AG04449 (cell line): ENCODE measurements at regions not wholly inside any gene's neighbourhood (a gene's known extent, or its start where the extent isn't known, plus 50 kb on each side); places are given as distances from the start of the nearest gene placed in this dataset.

Experiments
- CTCF ChIA-PET: fragments of 350-600 bp; formaldehyde crosslinking; extraction: SDS; loops from one replicate; lab custom pipeline; 2021; ENCODE audit warnings: antibody characterized with exemption; lab: Yijun Ruan, JAX
- POLR2A ChIA-PET: fragments of 400-600, 350-600 bp; formaldehyde crosslinking; extraction: SDS; loops from one replicate; lab custom pipeline; 2020; ENCODE audit warnings: antibody characterized with exemption, inconsistent platforms; lab: Yijun Ruan, JAX
- DNase-seq: peaks from one replicate; pipeline ENCODE4 v3.0.0-alpha.2; 2010; ENCODE audit warnings: low read depth, low spot score
- H3K4me3 ChIP-seq: 2 replicates; pipeline ENCODE4 v1.5.1; 2011; ENCODE audit warnings: low read depth, mild to moderate bottlenecking, control low read depth, low read length
- TF ChIP-seq, protein P1 (sequence below): IDR thresholded peaks from one replicate; pipeline ENCODE4 v1.5.1; 2011; ENCODE audit warnings: mild to moderate bottlenecking, moderate library complexity, low read length, control low read depth, inconsistent platforms; ENCODE audit not compliant: insufficient read depth; ENCODE audit errors: missing control alignments

DNA sequence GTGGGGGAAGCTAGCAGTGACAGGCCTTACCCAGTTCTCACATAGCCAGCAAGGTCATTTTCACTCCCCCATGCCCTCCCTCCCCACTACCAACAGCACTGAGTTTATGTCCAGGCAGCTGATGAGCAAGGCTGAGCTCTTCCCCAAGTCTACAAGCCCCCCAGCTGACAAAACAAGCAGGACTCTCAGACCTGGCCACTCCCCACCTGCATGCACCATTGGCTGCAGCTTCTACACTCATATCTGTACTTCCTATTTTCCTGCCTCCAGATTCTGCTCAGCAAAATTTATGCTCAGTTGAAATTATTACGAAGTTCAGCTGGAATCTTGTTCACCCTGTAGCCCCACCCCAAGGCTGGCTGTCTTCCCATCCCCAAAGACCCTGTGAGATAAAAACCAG is 339.3 kb downstream of the ARL6IP6 start:
- TF ChIP-seq, protein P1, sequence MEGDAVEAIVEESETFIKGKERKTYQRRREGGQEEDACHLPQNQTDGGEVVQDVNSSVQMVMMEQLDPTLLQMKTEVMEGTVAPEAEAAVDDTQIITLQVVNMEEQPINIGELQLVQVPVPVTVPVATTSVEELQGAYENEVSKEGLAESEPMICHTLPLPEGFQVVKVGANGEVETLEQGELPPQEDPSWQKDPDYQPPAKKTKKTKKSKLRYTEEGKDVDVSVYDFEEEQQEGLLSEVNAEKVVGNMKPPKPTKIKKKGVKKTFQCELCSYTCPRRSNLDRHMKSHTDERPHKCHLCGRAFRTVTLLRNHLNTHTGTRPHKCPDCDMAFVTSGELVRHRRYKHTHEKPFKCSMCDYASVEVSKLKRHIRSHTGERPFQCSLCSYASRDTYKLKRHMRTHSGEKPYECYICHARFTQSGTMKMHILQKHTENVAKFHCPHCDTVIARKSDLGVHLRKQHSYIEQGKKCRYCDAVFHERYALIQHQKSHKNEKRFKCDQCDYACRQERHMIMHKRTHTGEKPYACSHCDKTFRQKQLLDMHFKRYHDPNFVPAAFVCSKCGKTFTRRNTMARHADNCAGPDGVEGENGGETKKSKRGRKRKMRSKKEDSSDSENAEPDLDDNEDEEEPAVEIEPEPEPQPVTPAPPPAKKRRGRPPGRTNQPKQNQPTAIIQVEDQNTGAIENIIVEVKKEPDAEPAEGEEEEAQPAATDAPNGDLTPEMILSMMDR = no peak
- ChIA-PET CTCF (no interaction called here), POLR2A (no interaction called here)
- no peak overlapping the region for H3K4me3 ChIP-seq
- no peak for DNase-seq

DNA sequence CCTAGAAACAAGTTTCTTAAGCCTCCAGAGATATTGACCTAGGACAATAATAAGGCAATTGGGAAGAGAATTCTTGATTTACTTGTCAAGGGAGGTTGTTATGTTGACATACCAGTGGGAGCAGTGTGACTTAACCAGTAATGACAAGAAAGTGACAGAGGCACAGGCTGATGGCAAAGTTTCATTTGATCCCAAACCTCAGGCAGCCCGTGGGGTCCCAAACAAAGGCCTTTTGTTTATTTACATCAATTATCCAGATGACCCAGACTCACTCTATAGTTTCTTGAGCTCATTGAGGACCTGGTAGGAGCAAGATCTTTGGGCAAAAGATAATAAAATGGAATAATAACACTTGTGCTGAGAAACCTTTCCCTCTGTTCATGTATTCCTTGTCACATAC is 336.8 kb downstream of the ARL6IP6 start:
- H3K4me3 ChIP-seq = no peak overlapping the region
- CTCF ChIA-PET = no interaction called here
- no peak for DNase-seq
- POLR2A ChIA-PET = no interaction called here
- TF ChIP-seq, protein P1 = no peak

DNA sequence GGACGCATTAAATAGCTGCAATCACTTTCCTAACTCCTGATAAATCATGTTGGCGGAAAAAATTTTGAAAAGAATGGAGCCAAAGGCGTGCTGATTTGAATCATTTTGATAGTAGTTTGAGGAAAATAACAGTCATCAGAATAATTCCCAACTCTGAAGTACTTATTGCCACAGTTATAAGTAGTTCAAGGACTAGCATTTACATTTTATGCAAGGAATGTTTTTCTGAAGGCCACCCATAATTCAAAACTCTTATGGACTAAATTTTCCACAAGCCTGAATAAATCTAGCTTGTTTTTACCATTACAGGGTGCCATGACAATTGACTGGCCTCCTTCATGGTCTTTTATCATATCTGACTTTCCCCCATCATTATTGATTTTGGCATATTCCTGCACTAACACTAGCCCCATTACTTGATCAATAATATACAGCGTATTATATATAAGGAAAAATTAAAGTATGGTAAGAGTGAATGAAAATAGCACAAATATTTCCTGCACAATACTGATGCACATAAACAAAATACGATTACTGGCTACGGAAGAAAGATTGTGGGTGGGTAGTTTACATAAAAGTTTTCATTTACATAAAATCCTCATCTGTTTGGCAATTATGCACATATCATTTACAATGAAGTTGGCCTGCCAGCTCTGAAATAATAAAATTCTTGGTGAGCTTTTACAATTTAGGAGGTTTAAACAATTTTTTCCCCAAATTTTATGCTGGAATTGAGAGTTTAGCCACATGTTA is 334.6 kb downstream of the ARL6IP6 start:
- DNase-seq = no peak
- TF ChIP-seq, protein P1 = no peak
- H3K4me3 ChIP-seq = no peak overlapping the region
- CTCF ChIA-PET = no interaction called here
- POLR2A ChIA-PET = no interaction called here

DNA sequence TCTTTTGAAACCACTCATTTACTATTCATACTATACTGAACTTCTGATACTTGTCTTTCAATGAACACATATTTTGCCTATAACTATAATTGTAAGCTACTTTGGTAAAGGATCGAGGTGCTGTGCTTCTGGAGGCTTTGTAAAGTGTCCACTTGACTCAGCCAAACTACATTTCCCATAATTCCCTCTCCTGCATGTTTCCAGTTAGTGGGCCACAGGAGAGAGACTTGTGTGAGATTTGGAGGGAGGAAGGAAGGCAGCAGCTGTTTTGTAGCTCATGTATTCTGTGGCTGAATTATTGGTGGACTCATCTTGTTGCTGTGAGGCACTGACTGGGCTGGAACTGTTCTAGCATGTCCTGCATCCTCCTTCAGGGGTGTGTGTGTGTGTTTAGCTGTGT is 328.8 kb downstream of the ARL6IP6 start:
- TF ChIP-seq, protein P1 = no peak
- DNase-seq = no peak
- no peak overlapping the region for H3K4me3 ChIP-seq
- POLR2A ChIA-PET = no interaction called here
- CTCF ChIA-PET = no interaction called here

DNA sequence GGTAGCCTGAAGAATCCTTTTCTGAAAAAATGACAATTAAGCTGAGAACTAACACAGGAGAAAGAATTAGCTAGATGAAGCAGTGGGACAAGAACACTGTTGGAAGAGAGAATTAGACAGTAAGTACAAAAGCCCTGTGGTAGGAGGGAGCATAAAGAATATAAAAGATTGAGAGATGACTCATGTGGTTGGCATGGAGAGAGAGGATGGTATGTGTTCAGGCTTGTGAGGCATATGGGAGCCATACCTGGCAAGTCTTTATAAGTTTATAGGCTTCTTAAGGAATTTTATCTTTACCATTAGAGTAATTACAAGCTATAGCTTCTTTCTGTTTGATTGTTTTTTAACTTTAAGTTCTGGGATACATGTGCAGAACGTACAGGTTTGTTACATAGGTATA is 325.0 kb downstream of the ARL6IP6 start:
- no peak overlapping the region for H3K4me3 ChIP-seq
- ChIA-PET CTCF (no interaction called here), POLR2A (no interaction called here)
- DNase-seq = no peak
- TF ChIP-seq, protein P1 = no peak

DNA sequence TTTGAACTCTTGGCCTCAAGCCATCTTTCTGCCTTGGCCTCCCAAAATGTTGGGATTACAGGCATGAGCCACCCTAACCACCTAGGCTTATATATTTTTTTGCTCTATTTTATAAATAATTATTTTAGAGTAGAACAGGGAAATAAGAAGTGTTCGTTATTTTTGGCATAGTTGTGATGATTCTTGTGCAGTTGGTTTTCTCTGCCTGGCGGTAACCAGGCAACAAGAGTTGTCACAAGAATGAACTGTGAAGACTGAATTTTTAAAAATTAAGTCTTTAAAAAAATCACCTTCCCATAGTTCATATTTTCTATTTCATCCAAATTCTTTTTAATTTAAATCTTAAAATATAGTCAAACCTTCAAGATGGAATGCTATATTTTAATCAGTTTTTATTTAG is 310.2 kb downstream of the ARL6IP6 start:
- CTCF ChIA-PET = interaction anchor here (0.9 kb wide), 1 partner anchor 285 kb away, joined by 3 read pairs; no protein-coding TSS in a partner anchor

More for the DNA sequence above, 310.2 kb downstream of the ARL6IP6 start:
- POLR2A ChIA-PET = no interaction called here
- DNase-seq = no peak
- TF ChIP-seq, protein P1 = no peak
- H3K4me3 ChIP-seq = no peak overlapping the region
